ENCODE measurements at regions not wholly inside any gene's neighbourhood (a gene's known extent, or its start where the extent isn't known, plus 50 kb on each side); places are given as distances from the start of the nearest gene placed in this dataset.
A peak's percentile ranks its signal among the peaks of the same experiment; 100 is the strongest.

DNA sequence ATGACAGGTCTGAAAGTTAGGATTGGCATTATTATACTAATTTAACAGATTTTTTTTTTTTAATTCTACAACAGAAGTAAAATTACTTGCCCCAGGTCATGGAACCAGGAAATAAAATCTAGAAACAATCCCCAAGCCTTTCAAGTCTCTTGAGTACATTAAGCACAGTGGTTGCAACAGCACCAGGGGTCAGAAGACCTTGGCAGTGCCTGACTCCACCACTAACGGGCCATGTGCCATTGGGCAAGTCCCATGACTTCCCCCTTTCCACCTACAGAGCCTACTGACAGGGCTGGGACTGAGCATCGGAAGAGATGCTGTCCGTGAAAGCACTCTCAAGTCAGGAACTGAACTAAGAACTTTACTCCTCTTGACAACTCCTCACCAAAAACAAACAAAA lies 98.6 kb upstream of the AKIP1 start:
- WGBS, 2 donors = 68 to 75% methylated on average over 3 of the region's 3 CpGs
- DNase-seq = peak; percentile 80
- peaks cover 0 to 47% (median 38%) of the 10 kb centered on the region in 4 donors for H3K4me1 ChIP-seq
- TF ChIP-seq POLR2A (IDR thresholded peaks at IDR 0.05) = no peak
- TF ChIP-seq, protein P1, sequence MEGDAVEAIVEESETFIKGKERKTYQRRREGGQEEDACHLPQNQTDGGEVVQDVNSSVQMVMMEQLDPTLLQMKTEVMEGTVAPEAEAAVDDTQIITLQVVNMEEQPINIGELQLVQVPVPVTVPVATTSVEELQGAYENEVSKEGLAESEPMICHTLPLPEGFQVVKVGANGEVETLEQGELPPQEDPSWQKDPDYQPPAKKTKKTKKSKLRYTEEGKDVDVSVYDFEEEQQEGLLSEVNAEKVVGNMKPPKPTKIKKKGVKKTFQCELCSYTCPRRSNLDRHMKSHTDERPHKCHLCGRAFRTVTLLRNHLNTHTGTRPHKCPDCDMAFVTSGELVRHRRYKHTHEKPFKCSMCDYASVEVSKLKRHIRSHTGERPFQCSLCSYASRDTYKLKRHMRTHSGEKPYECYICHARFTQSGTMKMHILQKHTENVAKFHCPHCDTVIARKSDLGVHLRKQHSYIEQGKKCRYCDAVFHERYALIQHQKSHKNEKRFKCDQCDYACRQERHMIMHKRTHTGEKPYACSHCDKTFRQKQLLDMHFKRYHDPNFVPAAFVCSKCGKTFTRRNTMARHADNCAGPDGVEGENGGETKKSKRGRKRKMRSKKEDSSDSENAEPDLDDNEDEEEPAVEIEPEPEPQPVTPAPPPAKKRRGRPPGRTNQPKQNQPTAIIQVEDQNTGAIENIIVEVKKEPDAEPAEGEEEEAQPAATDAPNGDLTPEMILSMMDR (IDR thresholded peaks at IDR 0.05) = peak in 1 of 4 experiments; percentile 12
- peak in 1 of 4 donors; percentile 26 for TF ChIP-seq POLR2AphosphoS5 (IDR thresholded peaks at IDR 0.05)
- H3K27me3 ChIP-seq = no peaks in the 10 kb centered on the region
- H3K9me3 ChIP-seq = no peaks in the 10 kb centered on the region
- no peak overlapping the region for H3K4me3 ChIP-seq
- intact Hi-C loops (cut with DNase I) = loop anchor here (2.0 to 10.0 kb wide), 4 partner anchors 58 to 208 kb away; partner anchors contain the start of genes AKIP1 and TMEM9B
- no peaks in the 10 kb centered on the region for H3K36me3 ChIP-seq
- peak overlapping the region; percentile 91 to 97 (median 96) for H3K27ac ChIP-seq

DNA sequence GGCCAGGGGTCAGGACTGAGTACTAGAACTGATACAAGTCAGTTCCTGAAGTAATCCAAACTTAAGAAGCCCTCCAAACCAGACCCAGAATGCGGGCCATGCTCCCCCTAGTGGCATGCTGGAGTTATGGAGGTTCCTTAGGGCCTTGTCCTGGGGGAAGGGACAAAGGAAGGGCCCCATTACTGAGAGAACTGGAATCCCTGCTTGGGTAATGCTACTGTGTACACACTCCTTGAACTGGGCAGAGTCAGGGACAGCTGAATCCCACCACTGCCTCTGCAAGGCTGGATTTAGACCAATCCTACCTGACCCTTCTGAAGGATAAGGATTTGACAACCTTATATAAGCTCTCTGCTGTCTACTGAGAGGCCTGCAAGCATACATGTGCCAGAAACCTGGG lies 97.3 kb upstream of the AKIP1 start:
- Histone ChIP-seq H3K9me3 (no peaks in the 10 kb centered on the region), H3K27ac (peak overlapping the region; percentile 33 to 97 (median 96)), H3K4me3 (no peak overlapping the region), H3K27me3 (no peaks in the 10 kb centered on the region), H3K4me1 (peaks cover 0 to 35% (median 30%) of the 10 kb centered on the region in 4 donors), H3K36me3 (no peaks in the 10 kb centered on the region)
- 37 to 40% methylated on average over 1 of the region's 1 CpG for WGBS, 2 donors
- intact Hi-C loops (cut with DNase I) = loop anchor here (2.0 to 10.0 kb wide), 5 partner anchors 17 to 209 kb away; partner anchors contain the start of genes AKIP1 and TMEM9B
- peak; percentile 92 for DNase-seq
- TF ChIP-seq EP300 (IDR thresholded peaks at IDR 0.05) = no peak
- peak in 3 of 4 donors; percentile 29 to 50 (median 46) for TF ChIP-seq POLR2AphosphoS5 (IDR thresholded peaks at IDR 0.05)
- TF ChIP-seq, protein P1 (IDR thresholded peaks at IDR 0.05) = peak; percentile 82 to 92 (median 86)

DNA sequence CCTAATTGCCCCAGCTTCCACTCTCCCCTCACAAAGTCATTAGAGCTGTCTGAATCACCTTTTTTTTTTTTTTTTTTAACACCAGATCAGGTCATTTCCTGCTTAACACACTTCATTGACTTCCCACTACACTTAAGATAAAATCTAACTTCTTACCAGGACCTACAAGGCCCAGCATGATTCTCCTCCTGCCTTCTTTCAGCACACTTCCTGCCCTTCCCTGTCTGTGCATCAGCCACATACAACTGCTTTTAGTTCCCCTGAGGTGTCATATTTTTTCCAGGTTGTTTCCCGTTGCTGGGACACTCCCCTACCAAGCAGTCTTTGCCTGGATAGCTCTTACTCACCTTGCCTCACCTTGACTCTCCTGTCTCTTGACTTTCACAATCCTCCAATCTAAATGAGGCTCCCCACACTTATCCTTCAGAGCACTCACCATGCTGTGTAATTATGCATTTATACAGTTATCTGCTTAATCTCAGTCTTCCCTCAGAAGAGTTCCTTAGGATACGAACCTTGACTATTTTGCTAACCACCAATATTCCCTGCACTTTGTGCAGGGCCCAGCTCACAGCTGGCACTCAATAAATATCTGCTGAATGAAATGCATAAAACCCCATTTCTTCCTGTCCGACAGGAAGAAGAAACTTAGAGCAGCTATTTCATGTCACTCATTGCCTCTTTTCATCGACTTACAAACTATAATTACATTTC lies 96.6 kb upstream of the AKIP1 start:
- no peak overlapping the region for H3K4me3 ChIP-seq
- WGBS, 2 donors = 46 to 48% methylated on average over 4 of the region's 4 CpGs
- H3K4me1 ChIP-seq = peaks cover 0 to 32% (median 30%) of the 10 kb centered on the region in 4 donors
- no peaks in the 10 kb centered on the region for H3K9me3 ChIP-seq
- H3K36me3 ChIP-seq = no peaks in the 10 kb centered on the region
- peak overlapping the region; percentile 33 to 97 (median 96) for H3K27ac ChIP-seq
- intact Hi-C loops (cut with DNase I) = loop anchor here (2.0 to 10.0 kb wide), 4 partner anchors 16 to 210 kb away; partner anchors contain the start of genes AKIP1 and TMEM9B
- H3K27me3 ChIP-seq = no peaks in the 10 kb centered on the region
- DNase-seq = no peak
- TF ChIP-seq POLR2AphosphoS5 (IDR thresholded peaks at IDR 0.05) = no peak
- no peak for TF ChIP-seq POLR2A (IDR thresholded peaks at IDR 0.05)
- TF ChIP-seq, protein P1 (IDR thresholded peaks at IDR 0.05) = no peak
- TF ChIP-seq EP300 (IDR thresholded peaks at IDR 0.05) = no peak

DNA sequence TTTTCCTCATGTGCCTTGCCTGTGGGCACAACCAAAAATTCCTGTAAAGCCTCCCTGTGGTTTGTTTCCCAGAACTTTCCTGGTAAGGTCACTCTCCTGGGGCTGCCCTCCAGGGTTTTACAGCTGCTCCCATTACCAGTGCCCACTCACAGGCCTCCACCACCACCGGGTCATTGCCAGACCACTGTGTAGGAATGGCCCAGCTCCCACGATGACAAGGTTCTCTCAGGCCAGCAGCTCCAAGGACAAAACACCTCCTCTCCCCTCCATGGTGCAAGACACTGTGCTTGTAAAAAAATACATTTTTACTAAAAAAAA lies 96.1 kb upstream of the AKIP1 start:
- H3K27ac ChIP-seq = peak overlapping the region in 3 of 4 donors; percentile 95 to 97 (median 97)

More for the DNA sequence above, 96.1 kb upstream of the AKIP1 start:
- WGBS, 2 donors = 79 to 84% methylated on average over 2 of the region's 2 CpGs
- Histone ChIP-seq H3K9me3 (no peaks in the 10 kb centered on the region), H3K4me3 (no peak overlapping the region), H3K36me3 (no peaks in the 10 kb centered on the region), H3K27me3 (no peaks in the 10 kb centered on the region), H3K4me1 (peaks cover 0 to 32% (median 30%) of the 10 kb centered on the region in 4 donors)
- intact Hi-C loops (cut with DNase I) = loop anchor here (2.0 to 10.0 kb wide), 4 partner anchors 16 to 210 kb away; partner anchors contain the start of genes AKIP1 and TMEM9B
- TF ChIP-seq, protein P1 (IDR thresholded peaks at IDR 0.05) = no peak
- no peak for TF ChIP-seq EP300 (IDR thresholded peaks at IDR 0.05)
- no peak for DNase-seq

All from sigmoid colon (tissue), 6 donors.